OCI-LY7 (cell line): ENCODE measurements at regions not wholly inside any gene's neighbourhood (a gene's known extent, or its start where the extent isn't known, plus 50 kb on each side); places are given as distances from the start of the nearest gene placed in this dataset.

Source experiments
- BruUV-seq: library from RNA; stranded (reverse); fragments of 400-500 nt; replicated peaks from 2 replicates; lab custom pipeline; 2021; lab: Mats Ljungman, UMichigan
- CTCF ChIA-PET: fragments of 300-600 bp; sonication (Branson Sonifier 250); formaldehyde crosslinking; loops from one replicate; lab custom pipeline; 2022; ENCODE audit warnings: antibody characterized with exemption; ENCODE audit not compliant: unreplicated experiment; lab: Charles Lee
- POLR2A ChIA-PET: fragments of 300-600 bp; sonication (Branson Sonifier 250); formaldehyde crosslinking; loops from one replicate; lab custom pipeline; 2022; ENCODE audit warnings: antibody characterized with exemption; lab: Charles Lee
- DNase-seq: peaks from one replicate; pipeline ENCODE4 v3.0.0-alpha.2; 2015; ENCODE audit warnings: low spot score
- H2AFZ ChIP-seq: fragments of 200-600 bp; sonication (generic), shearing (Covaris generic); 2 replicates; pipeline ENCODE4 v1.6.1; 2014; ENCODE audit warnings: mild to moderate bottlenecking, antibody characterized with exemption, low read length, moderate library complexity
- H3K27ac ChIP-seq: fragments of 200-600 bp; sonication (generic); 2 replicates; pipeline ENCODE4 v1.5.1; 2014; ENCODE audit warnings: mixed run types, low read depth, mild to moderate bottlenecking, moderate library complexity, low read length, inconsistent platforms; ENCODE audit not compliant: poor library complexity, severe bottlenecking
- H3K36me3 ChIP-seq: fragments of 200-600 bp; sonication (generic); 2 replicates; pipeline ENCODE4 v1.6.1; 2014; ENCODE audit warnings: mild to moderate bottlenecking, antibody characterized with exemption, low read length, moderate library complexity, mixed read lengths; ENCODE audit not compliant: insufficient read depth
- H3K4me1 ChIP-seq: fragments of 200-600 bp; sonication (generic); 2 replicates; pipeline ENCODE4 v1.5.1; 2014; ENCODE audit warnings: mild to moderate bottlenecking, low read length; ENCODE audit not compliant: insufficient read depth, poor library complexity, severe bottlenecking
- H3K4me2 ChIP-seq: fragments of 200-600 bp; sonication (generic); 2 replicates; pipeline ENCODE4 v1.6.1; 2014; ENCODE audit warnings: mild to moderate bottlenecking, low read length
- H3K4me3 ChIP-seq: fragments of 200-600 bp; sonication (generic); 2 replicates; pipeline ENCODE4 v1.5.1; 2014; ENCODE audit warnings: mild to moderate bottlenecking, low read depth, low read length; ENCODE audit not compliant: poor library complexity, severe bottlenecking
- H3K79me2 ChIP-seq: fragments of 200-600 bp; sonication (generic); 2 replicates; pipeline ENCODE4 v1.6.1; 2016; ENCODE audit warnings: low read depth, mild to moderate bottlenecking, low read length, moderate library complexity, mixed read lengths; ENCODE audit not compliant: insufficient read depth
- H3K9me2 ChIP-seq: fragments of 200-600 bp; sonication (generic); 2 replicates; pipeline ENCODE4 v1.6.1; 2016; ENCODE audit warnings: mild to moderate bottlenecking, low read length, mixed read lengths; ENCODE audit not compliant: insufficient read depth
- H3K9me3 ChIP-seq: fragments of 200-600 bp; sonication (generic); 2 replicates; pipeline ENCODE4 v1.6.1; 2014; ENCODE audit warnings: mild to moderate bottlenecking, mixed run types, low read length, mixed read lengths
- H4K20me1 ChIP-seq: fragments of 200-600 bp; sonication (generic); 2 replicates; pipeline ENCODE4 v1.6.1; 2014; ENCODE audit warnings: mild to moderate bottlenecking, antibody characterized with exemption, low read length, moderate library complexity, mixed read lengths; ENCODE audit not compliant: insufficient read depth
- EZH2phosphoT487 ChIP-seq: fragments of 200-600 bp; sonication (generic); IDR thresholded peaks from 2 replicates; pipeline ENCODE4 v1.6.1; 2018; ENCODE audit warnings: low read depth, borderline replicate concordance, mild to moderate bottlenecking, mixed run types, antibody characterized with exemption, low read length, moderate library complexity, mixed read lengths
- intact Hi-C: fragments of 100-400 bp; cut with micrococcal nuclease; formaldehyde crosslinking; loops from one replicate; pipeline ENCODE4 v1.10.0; 2022; ENCODE audit not compliant: unreplicated experiment
- TF ChIP-seq, protein P1 (sequence below): fragments of 200-600 bp; sonication (generic); conservative IDR thresholded peaks from 2 replicates; pipeline ENCODE4 v1.5.1; 2014; ENCODE audit warnings: mild to moderate bottlenecking, antibody characterized with exemption, low read length, moderate library complexity, mixed read lengths

- no peaks in the 10 kb centered on the region for H3K36me3 ChIP-seq
- H3K27ac ChIP-seq, result no peak overlapping the region
- H2AFZ ChIP-seq, result no peak overlapping the region
- ChIA-PET CTCF (no interaction called here), POLR2A (no interaction called here)
- intact Hi-C loops, result no loop called here
- no peaks in the 10 kb centered on the region for H3K79me2 ChIP-seq
- TF ChIP-seq, protein P1, sequence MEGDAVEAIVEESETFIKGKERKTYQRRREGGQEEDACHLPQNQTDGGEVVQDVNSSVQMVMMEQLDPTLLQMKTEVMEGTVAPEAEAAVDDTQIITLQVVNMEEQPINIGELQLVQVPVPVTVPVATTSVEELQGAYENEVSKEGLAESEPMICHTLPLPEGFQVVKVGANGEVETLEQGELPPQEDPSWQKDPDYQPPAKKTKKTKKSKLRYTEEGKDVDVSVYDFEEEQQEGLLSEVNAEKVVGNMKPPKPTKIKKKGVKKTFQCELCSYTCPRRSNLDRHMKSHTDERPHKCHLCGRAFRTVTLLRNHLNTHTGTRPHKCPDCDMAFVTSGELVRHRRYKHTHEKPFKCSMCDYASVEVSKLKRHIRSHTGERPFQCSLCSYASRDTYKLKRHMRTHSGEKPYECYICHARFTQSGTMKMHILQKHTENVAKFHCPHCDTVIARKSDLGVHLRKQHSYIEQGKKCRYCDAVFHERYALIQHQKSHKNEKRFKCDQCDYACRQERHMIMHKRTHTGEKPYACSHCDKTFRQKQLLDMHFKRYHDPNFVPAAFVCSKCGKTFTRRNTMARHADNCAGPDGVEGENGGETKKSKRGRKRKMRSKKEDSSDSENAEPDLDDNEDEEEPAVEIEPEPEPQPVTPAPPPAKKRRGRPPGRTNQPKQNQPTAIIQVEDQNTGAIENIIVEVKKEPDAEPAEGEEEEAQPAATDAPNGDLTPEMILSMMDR, result no peak
- no peak for TF ChIP-seq EZH2phosphoT487
- no TSS peak for BruUV-seq
- no peak overlapping the region for H3K4me2 ChIP-seq
- no peaks in the 10 kb centered on the region for H4K20me1 ChIP-seq
- no peak overlapping the region for H3K4me3 ChIP-seq
- H3K9me3 ChIP-seq, result no peaks in the 10 kb centered on the region
- no peak for DNase-seq
- no peaks in the 10 kb centered on the region for H3K4me1 ChIP-seq
- no peaks in the 10 kb centered on the region for H3K9me2 ChIP-seq
Observed at GRCh38 chr10:128996092-128996491, 470.9 kb upstream of the MGMT start.

GRCh38 chr10:128998101-128998805 lies 468.8 kb upstream of the MGMT start:
- ChIA-PET POLR2A (interaction anchor here (0.7 kb wide), 2 partner anchors 15 to 140 kb away, joined by 3 to 4 read pairs; no protein-coding TSS in a partner anchor), CTCF (no interaction called here)
- Histone ChIP-seq H3K9me3 (no peaks in the 10 kb centered on the region), H3K9me2 (no peaks in the 10 kb centered on the region), H3K4me1 (no peaks in the 10 kb centered on the region), H3K27ac (no peak overlapping the region), H3K36me3 (no peaks in the 10 kb centered on the region), H4K20me1 (no peaks in the 10 kb centered on the region), H3K79me2 (no peaks in the 10 kb centered on the region), H3K4me2 (no peak overlapping the region), H2AFZ (no peak overlapping the region), H3K4me3 (no peak overlapping the region)
- BruUV-seq, result no TSS peak
- DNase-seq, result no peak
- intact Hi-C loops, result no loop called here
- TF ChIP-seq EZH2phosphoT487, result no peak
- TF ChIP-seq, protein P1, result no peak

- DNase-seq, result no peak
- ChIA-PET POLR2A (no interaction called here), CTCF (no interaction called here)
- BruUV-seq, result no TSS peak
- H3K9me2 ChIP-seq, result no peaks in the 10 kb centered on the region
- no peaks in the 10 kb centered on the region for H3K79me2 ChIP-seq
- no peak for TF ChIP-seq EZH2phosphoT487
- TF ChIP-seq, protein P1, result no peak
- no peak overlapping the region for H2AFZ ChIP-seq
- intact Hi-C loops, result no loop called here
- no peaks in the 10 kb centered on the region for H4K20me1 ChIP-seq
- no peaks in the 10 kb centered on the region for H3K4me1 ChIP-seq
- no peak overlapping the region for H3K4me3 ChIP-seq
- no peak overlapping the region for H3K27ac ChIP-seq
- no peak overlapping the region for H3K4me2 ChIP-seq
- no peaks in the 10 kb centered on the region for H3K36me3 ChIP-seq
- H3K9me3 ChIP-seq, result no peaks in the 10 kb centered on the region
Observed at GRCh38 chr10:129004398-129004797, 462.6 kb upstream of the MGMT start.
